RWPE2 (cell line): ENCODE measurements at regions not wholly inside any gene's neighbourhood (a gene's known extent, or its start where the extent isn't known, plus 50 kb on each side); places are given as distances from the start of the nearest gene placed in this dataset.

ENCODE experiments used
- ATAC-seq: fragments of 200-7000 bp; cut with Tn5 transposase; 3 replicates; pipeline ENCODE4 v1.9.1; 2021; ENCODE audit warnings: low read depth
- DNase-seq: peaks from one replicate; pipeline ENCODE4 v3.0.0-alpha.2; 2020; ENCODE audit warnings: low spot score
- H3K27ac ChIP-seq: fragments of 450-650 bp; 2 replicates; pipeline ENCODE4 v1.5.1; 2017; ENCODE audit warnings: mild to moderate bottlenecking; ENCODE audit not compliant: poor library complexity, severe bottlenecking
- H3K27me3 ChIP-seq: fragments of 250-450 bp; sonication (Bioruptor Pico); 2 replicates; pipeline ENCODE4 v1.5.1; 2021; ENCODE audit warnings: mild to moderate bottlenecking, moderate library complexity; ENCODE audit not compliant: insufficient read depth, poor library complexity, severe bottlenecking
- H3K36me3 ChIP-seq: fragments of 250-450 bp; sonication (Bioruptor Pico); 2 replicates; pipeline ENCODE4 v1.5.1; 2020; ENCODE audit warnings: low read depth, mild to moderate bottlenecking, moderate library complexity
- H3K4me1 ChIP-seq: fragments of 250-450 bp; sonication (Bioruptor Pico); 2 replicates; pipeline ENCODE4 v1.5.1; 2021; ENCODE audit warnings: mild to moderate bottlenecking, moderate library complexity; ENCODE audit not compliant: insufficient read depth, poor library complexity, severe bottlenecking
- H3K4me3 ChIP-seq: fragments of 250-450 bp; sonication (Bioruptor Pico); 2 replicates; pipeline ENCODE4 v1.5.1; 2021; ENCODE audit warnings: mild to moderate bottlenecking, moderate library complexity; ENCODE audit not compliant: severe bottlenecking
- H3K9me3 ChIP-seq: fragments of 250-450 bp; sonication (Bioruptor Pico); 2 replicates; pipeline ENCODE4 v1.5.1; 2021; ENCODE audit warnings: mild to moderate bottlenecking, moderate library complexity; ENCODE audit not compliant: severe bottlenecking
- CTCF ChIP-seq: fragments of 450-650 bp; IDR thresholded peaks from one replicate; pipeline ENCODE4 v1.5.1; 2017; ENCODE audit warnings: mild to moderate bottlenecking, moderate library complexity; ENCODE audit not compliant: poor library complexity, severe bottlenecking

- Histone ChIP-seq H3K27ac (no peak overlapping the region), H3K9me3 (no peaks in the 10 kb centered on the region), H3K4me3 (no peak overlapping the region), H3K27me3 (no peaks in the 10 kb centered on the region), H3K36me3 (no peaks in the 10 kb centered on the region), H3K4me1 (no peaks in the 10 kb centered on the region)
- ATAC-seq (no peak), DNase-seq (no peak)
- TF ChIP-seq CTCF: no peak
Measured at GRCh38 chr7:36010656-36011587, 142.1 kb upstream of the EEPD1 start.

- ATAC-seq: no peak
- no peaks in the 10 kb centered on the region for H3K27me3 ChIP-seq
- no peak overlapping the region for H3K4me3 ChIP-seq
- no peak for DNase-seq
- H3K9me3 ChIP-seq: no peaks in the 10 kb centered on the region
- no peaks in the 10 kb centered on the region for H3K36me3 ChIP-seq
- no peak for TF ChIP-seq CTCF
- no peaks in the 10 kb centered on the region for H3K4me1 ChIP-seq
- no peak overlapping the region for H3K27ac ChIP-seq
Measured at GRCh38 chr7:36011588-36011965, 141.5 kb upstream of the EEPD1 start.

- Histone ChIP-seq H3K9me3 (no peaks in the 10 kb centered on the region), H3K27me3 (no peaks in the 10 kb centered on the region), H3K27ac (no peak overlapping the region), H3K4me3 (no peak overlapping the region), H3K36me3 (no peaks in the 10 kb centered on the region), H3K4me1 (no peaks in the 10 kb centered on the region)
- DNase-seq (no peak), ATAC-seq (no peak)
- no peak for TF ChIP-seq CTCF
Measured at GRCh38 chr7:36013246-36014014, 139.6 kb upstream of the EEPD1 start.

- H3K27ac ChIP-seq: no peak overlapping the region
- H3K9me3 ChIP-seq: no peaks in the 10 kb centered on the region
- no peaks in the 10 kb centered on the region for H3K4me1 ChIP-seq
- DNase-seq (no peak), ATAC-seq (no peak)
- no peak overlapping the region for H3K4me3 ChIP-seq
- no peak for TF ChIP-seq CTCF
- no peaks in the 10 kb centered on the region for H3K36me3 ChIP-seq
- no peaks in the 10 kb centered on the region for H3K27me3 ChIP-seq
Measured at GRCh38 chr7:36014961-36015360, 138.1 kb upstream of the EEPD1 start.
